HepG2 (cell line): ENCODE measurements at regions not wholly inside any gene's neighbourhood (a gene's known extent, or its start where the extent isn't known, plus 50 kb on each side); places are given as distances from the start of the nearest gene placed in this dataset.

ENCODE experiments used
- ATAC-seq: fragments of 200-7000 bp; cut with Tn5 transposase; 3 replicates; pipeline ENCODE4 v1.9.1; 2020; ENCODE audit warnings: mild to moderate bottlenecking, moderate library complexity
- BruUV-seq: library from RNA; stranded (reverse); fragments of 400-500 nt; replicated peaks from 2 replicates; lab custom pipeline; 2021; lab: Mats Ljungman, UMichigan
- CTCF ChIA-PET: fragments of 300-600 bp; formaldehyde crosslinking; extraction: SDS; loops from one replicate; lab custom pipeline; 2021; ENCODE audit warnings: low total read pairs, inconsistent platforms, low intra/inter-chr PET ratio; lab: Yijun Ruan, JAX
- POLR2A ChIA-PET: fragments of 350-600 bp; sonication (Branson Sonifier 250); formaldehyde crosslinking; loops from one replicate; lab custom pipeline; 2020; ENCODE audit warnings: antibody characterized with exemption, inconsistent platforms; lab: Yijun Ruan, JAX
- DNase-seq: peaks from one replicate; pipeline ENCODE4 v3.0.0-alpha.2; 2015; ENCODE audit warnings: low spot score
- FAIRE-seq: peaks from 3 replicates; lab custom pipeline; 2011; peaks lifted over from hg19 to GRCh38; lab: Jason Lieb, UNC
- H2AFZ ChIP-seq: one replicate; pipeline ENCODE4 v1.6.1; 2011; ENCODE audit warnings: low read length, inconsistent platforms
- H3K27ac ChIP-seq: fragments of 300-600 bp; 3 replicates; pipeline ENCODE4 v1.8.0; 2011; ENCODE audit warnings: mixed run types, mild to moderate bottlenecking, mixed read lengths, low read length, inconsistent platforms; ENCODE audit not compliant: insufficient read depth; ENCODE audit errors: extremely low read length
- H3K27me3 ChIP-seq, 2 experiments: fragments of 200-600 bp in 1 of 2; 2 replicates in 1 of 2; 3 replicates in 1 of 2; pipeline versions ENCODE4 v1.6.0 to v1.8.0; 2011; ENCODE audit warnings: low read length in 2 of 2, mild to moderate bottlenecking in 2 of 2, moderate library complexity in 2 of 2, inconsistent platforms in 1 of 2; ENCODE audit not compliant: insufficient read depth in 2 of 2, control insufficient read depth in 1 of 2
- H3K36me3 ChIP-seq, 2 experiments: fragments of 200-600 bp in 1 of 2; replicated peaks in 1 of 2; 2 replicates in 1 of 2; 3 replicates in 1 of 2; pipeline versions ENCODE4 v1.5.1 to v1.8.0; 2011; ENCODE audit warnings: low read length in 2 of 2, inconsistent platforms in 1 of 2; ENCODE audit not compliant: insufficient read depth in 2 of 2, control insufficient read depth in 1 of 2
- H3K4me1 ChIP-seq: 2 replicates; pipeline ENCODE4 v1.5.1; 2012; ENCODE audit warnings: low read length, inconsistent platforms; ENCODE audit not compliant: insufficient read depth
- H3K4me2 ChIP-seq: 2 replicates; pipeline ENCODE4 v1.6.0; 2011; ENCODE audit warnings: low read depth, low read length, inconsistent platforms
- H3K4me3 ChIP-seq, 3 experiments: fragments of 200-600 bp in 1 of 3; sonication (generic), shearing (Covaris generic) in 1 of 3; replicated peaks in 1 of 3; 2 replicates each; pipeline ENCODE4 v1.5.1; 2011 to 2016; ENCODE audit warnings: low read length in 3 of 3, inconsistent platforms in 2 of 3, low read depth in 2 of 3, mild to moderate bottlenecking in 2 of 3, control low read depth in 1 of 3, mixed read lengths in 1 of 3; ENCODE audit not compliant: insufficient read depth in 1 of 3
- H3K79me2 ChIP-seq: one replicate; pipeline ENCODE4 v1.6.1; 2011; ENCODE audit warnings: low read length, inconsistent platforms; ENCODE audit not compliant: insufficient read depth
- H3K9ac ChIP-seq: 2 replicates; pipeline ENCODE4 v1.6.0; 2011; ENCODE audit warnings: mild to moderate bottlenecking, low read depth, low read length, inconsistent platforms; ENCODE audit not compliant: insufficient read depth
- H3K9me3 ChIP-seq: 2 replicates; pipeline ENCODE4 v1.5.1; 2012; ENCODE audit warnings: mild to moderate bottlenecking, low read length
- H4K20me1 ChIP-seq: 2 replicates; pipeline ENCODE4 v1.6.0; 2011; ENCODE audit warnings: inconsistent platforms, mild to moderate bottlenecking, low read length, moderate library complexity; ENCODE audit not compliant: insufficient read depth
- CREBL2 ChIP-seq: sonication (generic); formaldehyde crosslinking; IDR thresholded peaks from 2 replicates; pipeline ENCODE4 v1.8.1; 2023; ENCODE audit warnings: missing genetic modification reagents, mild to moderate bottlenecking, borderline replicate concordance
- GLMP ChIP-seq: sonication (generic); formaldehyde crosslinking; IDR thresholded peaks from 2 replicates; pipeline ENCODE4 v1.9.0; 2021; ENCODE audit warnings: missing genetic modification reagents, mild to moderate bottlenecking, borderline replicate concordance
- IRF2 ChIP-seq: IDR thresholded peaks from 2 replicates; pipeline ENCODE4 v1.6.1; 2018; ENCODE audit warnings: missing genetic modification reagents, missing compliant biosample characterization
- ZGPAT ChIP-seq: IDR thresholded peaks from 2 replicates; pipeline ENCODE4 v1.6.1; 2016; ENCODE audit warnings: mild to moderate bottlenecking
- WGBS: methylation state at CpG from one replicate; pipeline ENCODE4 v1.1.6; 2017; ENCODE audit warnings: low lambda C conversion rate; 5-methylcytosine and 5-hydroxymethylcytosine counted together
- in situ Hi-C: cut with HindIII; loops from 2 replicates; pipeline ENCODE4 v1.10.0; 2017; ENCODE audit warnings: low pct_unique_long_range_greater_than_20kb; ENCODE audit not compliant: extremely low pct_ligation_motif_present
- intact Hi-C: fragments of 100-400 bp; cut with micrococcal nuclease; formaldehyde crosslinking; loops from one replicate; pipeline ENCODE4 v1.10.0; 2022; ENCODE audit not compliant: unreplicated experiment
- TF ChIP-seq, protein P1 (sequence below): sonication (generic); formaldehyde crosslinking; IDR thresholded peaks from 2 replicates; pipeline ENCODE4 v1.4.0; 2020; ENCODE audit warnings: low read depth, mild to moderate bottlenecking, missing genetic modification reagents

DNA sequence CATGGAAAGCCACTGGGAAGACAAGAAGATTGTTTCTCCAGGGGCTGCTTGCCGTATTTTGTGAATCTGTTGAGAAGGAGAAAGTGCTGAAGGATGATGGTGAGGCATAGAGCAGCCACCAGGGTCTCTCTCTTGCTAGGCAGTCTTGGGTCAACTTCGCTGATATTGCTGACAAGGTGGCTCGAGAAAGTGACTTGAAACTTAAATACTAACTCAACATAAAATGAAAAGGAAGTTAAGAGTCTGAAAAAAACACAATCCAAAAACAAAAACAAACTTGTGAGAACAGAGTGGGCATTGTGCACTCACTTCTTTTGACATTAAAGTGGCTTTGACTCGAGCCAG is 90.1 kb downstream of the CHST2 start (continued):
- TF ChIP-seq, protein P1, sequence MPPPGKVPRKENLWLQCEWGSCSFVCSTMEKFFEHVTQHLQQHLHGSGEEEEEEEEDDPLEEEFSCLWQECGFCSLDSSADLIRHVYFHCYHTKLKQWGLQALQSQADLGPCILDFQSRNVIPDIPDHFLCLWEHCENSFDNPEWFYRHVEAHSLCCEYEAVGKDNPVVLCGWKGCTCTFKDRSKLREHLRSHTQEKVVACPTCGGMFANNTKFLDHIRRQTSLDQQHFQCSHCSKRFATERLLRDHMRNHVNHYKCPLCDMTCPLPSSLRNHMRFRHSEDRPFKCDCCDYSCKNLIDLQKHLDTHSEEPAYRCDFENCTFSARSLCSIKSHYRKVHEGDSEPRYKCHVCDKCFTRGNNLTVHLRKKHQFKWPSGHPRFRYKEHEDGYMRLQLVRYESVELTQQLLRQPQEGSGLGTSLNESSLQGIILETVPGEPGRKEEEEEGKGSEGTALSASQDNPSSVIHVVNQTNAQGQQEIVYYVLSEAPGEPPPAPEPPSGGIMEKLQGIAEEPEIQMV (CRISPR knock-in tag) = no peak

- Histone ChIP-seq H3K4me1 (no peaks in the 10 kb centered on the region), H3K79me2 (no peaks in the 10 kb centered on the region), H3K36me3 (no peaks in the 10 kb centered on the region), H3K27ac (no peak overlapping the region), H4K20me1 (no peaks in the 10 kb centered on the region), H3K9ac (no peak overlapping the region), H3K4me2 (no peak overlapping the region), H2AFZ (no peak overlapping the region), H3K9me3 (no peaks in the 10 kb centered on the region)
- FAIRE-seq = no peak
- no TSS peak for BruUV-seq
- WGBS = 4% methylated on average over 2 of the region's 2 CpGs
- ATAC-seq = no peak
- intact Hi-C loops = no loop called here
- TF ChIP-seq IRF2 (CRISPR knock-in tag) (no peak), ZGPAT (no peak), GLMP (CRISPR knock-in tag) (no peak), CREBL2 (CRISPR knock-in tag) (no peak)
- TF ChIP-seq, all 625 proteins: peak for 0
- CTCF ChIA-PET = no interaction called here
- Histone ChIP-seq H3K4me3 (no peak overlapping the region), H3K27me3 (no peaks in the 10 kb centered on the region)
- in situ Hi-C loops = no loop called here
- POLR2A ChIA-PET = no interaction called here
- DNase-seq = no peak
These were observed 90.6 kb downstream of the CHST2 start for GRCh38 chr3:143210141-143210540.
